ENCODE measurements at regions not wholly inside any gene's neighbourhood (a gene's known extent, or its start where the extent isn't known, plus 50 kb on each side); places are given as distances from the start of the nearest gene placed in this dataset.

GRCh38 chr4:163614866-163615265 is 120.4 kb downstream of the TMA16 start:
- TF ChIP-seq CTCF (IDR thresholded peaks at IDR 0.05; ENCODE audit: low read depth, low read length) (no peak), EZH2phosphoT487 (IDR thresholded peaks at IDR 0.05; ENCODE audit: low read depth) (no peak)

Data from OCI-LY3 (cell line).